ENCODE measurements at regions not wholly inside any gene's neighbourhood (a gene's known extent, or its start where the extent isn't known, plus 50 kb on each side); places are given as distances from the start of the nearest gene placed in this dataset.

- Histone ChIP-seq H3K27ac (no peak overlapping the region), H3K4me3 (no peak overlapping the region), H3K9me3 (no peaks in the 10 kb centered on the region), H3K36me3 (no peaks in the 10 kb centered on the region), H3K4me1 (peaks cover 17 to 29% (median 19%) of the 10 kb centered on the region in 4 donors), H3K27me3 (no peaks in the 10 kb centered on the region)
- ATAC-seq (ENCODE audit: low FRiP score in 2 of 2) (no peak), DNase-seq (no peak)
- TF ChIP-seq POLR2AphosphoS5 (IDR thresholded peaks at IDR 0.05), result no peak
- no peak for TF ChIP-seq EP300 (IDR thresholded peaks at IDR 0.05)
- TF ChIP-seq, protein P1, sequence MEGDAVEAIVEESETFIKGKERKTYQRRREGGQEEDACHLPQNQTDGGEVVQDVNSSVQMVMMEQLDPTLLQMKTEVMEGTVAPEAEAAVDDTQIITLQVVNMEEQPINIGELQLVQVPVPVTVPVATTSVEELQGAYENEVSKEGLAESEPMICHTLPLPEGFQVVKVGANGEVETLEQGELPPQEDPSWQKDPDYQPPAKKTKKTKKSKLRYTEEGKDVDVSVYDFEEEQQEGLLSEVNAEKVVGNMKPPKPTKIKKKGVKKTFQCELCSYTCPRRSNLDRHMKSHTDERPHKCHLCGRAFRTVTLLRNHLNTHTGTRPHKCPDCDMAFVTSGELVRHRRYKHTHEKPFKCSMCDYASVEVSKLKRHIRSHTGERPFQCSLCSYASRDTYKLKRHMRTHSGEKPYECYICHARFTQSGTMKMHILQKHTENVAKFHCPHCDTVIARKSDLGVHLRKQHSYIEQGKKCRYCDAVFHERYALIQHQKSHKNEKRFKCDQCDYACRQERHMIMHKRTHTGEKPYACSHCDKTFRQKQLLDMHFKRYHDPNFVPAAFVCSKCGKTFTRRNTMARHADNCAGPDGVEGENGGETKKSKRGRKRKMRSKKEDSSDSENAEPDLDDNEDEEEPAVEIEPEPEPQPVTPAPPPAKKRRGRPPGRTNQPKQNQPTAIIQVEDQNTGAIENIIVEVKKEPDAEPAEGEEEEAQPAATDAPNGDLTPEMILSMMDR (IDR thresholded peaks at IDR 0.05), result no peak
- TF ChIP-seq POLR2A (IDR thresholded peaks at IDR 0.05), result no peak
- 83 to 93% methylated on average over 3 of the region's 3 CpGs for WGBS, 2 donors
Measured at GRCh38 chr2:71880287-71880686, 267.4 kb downstream of the CYP26B1 start.

- TF ChIP-seq, protein P1 (IDR thresholded peaks at IDR 0.05), result no peak
- TF ChIP-seq EP300 (IDR thresholded peaks at IDR 0.05) (no peak), POLR2AphosphoS5 (IDR thresholded peaks at IDR 0.05) (no peak), POLR2A (IDR thresholded peaks at IDR 0.05) (no peak)
- Histone ChIP-seq H3K27me3 (no peaks in the 10 kb centered on the region), H3K9me3 (no peaks in the 10 kb centered on the region), H3K36me3 (no peaks in the 10 kb centered on the region), H3K4me3 (no peak overlapping the region), H3K27ac (no peak overlapping the region), H3K4me1 (peaks cover 17 to 29% (median 19%) of the 10 kb centered on the region in 4 donors)
- WGBS, 2 donors, result 71 to 72% methylated on average over 10 to 13 of the region's 13 CpGs
- DNase-seq, result no peak
- no peak for ATAC-seq (ENCODE audit: low FRiP score in 2 of 2)
Measured at GRCh38 chr2:71879509-71880184, 268.0 kb downstream of the CYP26B1 start.

DNA sequence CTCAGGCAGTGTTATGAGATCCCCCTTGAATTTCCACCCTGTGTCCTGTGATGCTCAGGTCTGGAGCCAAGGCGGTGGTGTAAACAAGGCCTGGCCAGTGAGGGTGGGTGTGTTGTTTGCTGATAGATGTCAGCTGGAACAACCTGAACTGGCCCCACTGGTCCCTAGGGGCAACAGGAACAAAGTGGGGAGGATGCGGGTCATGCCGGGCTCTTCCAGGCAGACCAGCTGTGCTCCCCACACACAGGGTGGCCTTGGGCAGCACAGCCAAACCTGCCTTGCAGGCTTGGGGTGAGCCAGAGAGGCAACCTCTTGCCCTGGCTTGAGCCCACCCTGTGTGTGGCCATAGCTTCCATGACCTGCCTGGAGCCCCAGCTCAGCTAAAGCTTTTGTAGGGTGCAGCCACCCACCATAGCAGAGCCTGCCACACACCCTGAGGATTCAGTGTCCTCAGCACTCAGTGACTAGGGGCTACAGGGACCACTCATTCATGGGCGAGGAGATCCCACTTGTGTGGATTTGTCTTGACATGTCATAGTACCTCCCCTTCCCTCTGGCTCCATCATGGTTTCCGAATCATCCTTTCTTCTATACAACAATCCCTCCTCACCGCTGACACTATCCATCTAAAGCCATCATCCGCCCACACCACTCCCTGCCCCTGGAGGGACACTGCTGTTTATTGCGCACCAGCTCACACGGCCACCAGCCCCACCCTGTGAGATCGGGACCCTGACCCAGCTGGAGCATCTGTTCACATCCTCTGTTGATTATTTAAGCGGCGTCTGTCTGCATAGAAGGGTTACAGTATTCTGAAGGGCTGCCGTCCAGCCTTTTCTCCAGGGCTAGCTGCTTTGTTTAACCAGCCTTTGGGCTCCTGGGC is 268.8 kb downstream of the CYP26B1 start:
- no peaks in the 10 kb centered on the region for H3K36me3 ChIP-seq
- H3K4me3 ChIP-seq, result no peak overlapping the region
- no peak overlapping the region for H3K27ac ChIP-seq
- no peaks in the 10 kb centered on the region for H3K27me3 ChIP-seq
- no peaks in the 10 kb centered on the region for H3K9me3 ChIP-seq
- no peak for TF ChIP-seq POLR2A (IDR thresholded peaks at IDR 0.05)
- H3K4me1 ChIP-seq, result peaks cover 14 to 25% (median 15%) of the 10 kb centered on the region in 4 donors
- DNase-seq, result no peak
- WGBS, 2 donors, result 84 to 92% methylated on average over 11 to 13 of the region's 13 CpGs
- ATAC-seq (ENCODE audit: low FRiP score in 2 of 2), result no peak

DNA sequence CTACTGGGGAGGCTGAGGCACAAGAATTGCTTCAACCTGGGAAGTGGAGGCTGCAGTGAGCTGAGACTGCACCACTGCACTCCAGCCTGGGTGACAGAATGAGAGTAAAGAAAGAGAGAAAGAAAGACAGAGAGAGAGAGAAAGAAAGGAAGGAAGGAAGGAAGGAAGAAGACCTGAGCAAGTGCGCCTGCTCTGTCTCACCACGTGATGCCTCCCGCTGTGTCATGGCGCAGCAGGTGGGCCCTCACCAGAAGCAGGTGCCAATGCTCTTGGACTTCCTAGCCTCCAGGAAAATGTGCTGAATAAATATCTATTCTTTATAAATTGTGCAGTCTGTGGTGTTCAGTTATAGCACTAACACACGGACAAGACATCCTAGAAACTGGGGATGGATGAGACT is 270.0 kb downstream of the CYP26B1 start:
- Histone ChIP-seq H3K9me3 (no peaks in the 10 kb centered on the region), H3K4me3 (no peak overlapping the region), H3K27ac (no peak overlapping the region), H3K36me3 (no peaks in the 10 kb centered on the region), H3K27me3 (no peaks in the 10 kb centered on the region), H3K4me1 (peaks cover 2 to 12% (median 3%) of the 10 kb centered on the region in 4 donors)
- no peak for DNase-seq
- no peak for ATAC-seq (ENCODE audit: low FRiP score in 2 of 2)
- 88 to 91% methylated on average over 5 of the region's 5 CpGs for WGBS, 2 donors
- TF ChIP-seq POLR2AphosphoS5 (IDR thresholded peaks at IDR 0.05) (no peak), EP300 (IDR thresholded peaks at IDR 0.05) (no peak), POLR2A (IDR thresholded peaks at IDR 0.05) (no peak)
- TF ChIP-seq, protein P1 (IDR thresholded peaks at IDR 0.05), result no peak
